PC-3 (cell line): ENCODE measurements at regions not wholly inside any gene's neighbourhood (a gene's known extent, or its start where the extent isn't known, plus 50 kb on each side); places are given as distances from the start of the nearest gene placed in this dataset.

Source experiments
- ATAC-seq: fragments of 200-7000 bp; cut with Tn5 transposase; 2 replicates; pipeline ENCODE4 v1.9.1; 2020; ENCODE audit warnings: mild to moderate bottlenecking, moderate library complexity
- BruUV-seq: library from RNA; stranded (reverse); fragments of 400-500 nt; replicated peaks from 2 replicates; lab custom pipeline; 2021; lab: Mats Ljungman, UMichigan
- CTCF ChIA-PET: fragments of 300-600 bp; sonication (Branson Sonifier 250); formaldehyde crosslinking; loops from one replicate; lab custom pipeline; 2022; ENCODE audit warnings: antibody characterized with exemption; lab: Charles Lee
- POLR2A ChIA-PET: fragments of 300-600 bp; sonication (Branson Sonifier 250); formaldehyde crosslinking; loops from one replicate; lab custom pipeline; 2022; ENCODE audit warnings: antibody characterized with exemption; ENCODE audit not compliant: unreplicated experiment; lab: Charles Lee
- DNase-seq: peaks from one replicate; pipeline ENCODE4 v3.0.0-alpha.2; 2015
- H2AFZ ChIP-seq: fragments of 300-600 bp; sonication (generic); 2 replicates; pipeline ENCODE4 v1.6.0; 2016; ENCODE audit warnings: antibody characterized with exemption, low read length
- H3F3A ChIP-seq: fragments of 300-600 bp; sonication (generic); one replicate; pipeline ENCODE4 v1.6.0; 2017; ENCODE audit warnings: antibody characterized with exemption, low read length, control low read depth, mild to moderate bottlenecking; ENCODE audit not compliant: unreplicated experiment
- H3K27ac ChIP-seq: fragments of 300-600 bp; sonication (generic); 2 replicates; pipeline ENCODE4 v1.5.1; 2016; ENCODE audit warnings: mild to moderate bottlenecking, low read length
- H3K27me3 ChIP-seq: fragments of 300-600 bp; sonication (generic); 2 replicates; pipeline ENCODE4 v1.6.1; 2016; ENCODE audit warnings: low read length, mixed read lengths
- H3K36me3 ChIP-seq: fragments of 300-600 bp; sonication (generic); 2 replicates; pipeline ENCODE4 v1.6.1; 2016; ENCODE audit warnings: low read depth, mixed run types, low read length, mixed read lengths
- H3K4me1 ChIP-seq: fragments of 300-600 bp; sonication (generic); 2 replicates; pipeline ENCODE4 v1.5.1; 2016; ENCODE audit warnings: low read length; ENCODE audit not compliant: insufficient read depth
- H3K4me2 ChIP-seq: fragments of 300-600 bp; sonication (generic); 2 replicates; pipeline ENCODE4 v1.6.0; 2016; ENCODE audit warnings: low read length
- H3K4me3 ChIP-seq: fragments of 300-600 bp; sonication (generic); 2 replicates; pipeline ENCODE4 v1.5.1; 2016; ENCODE audit warnings: mild to moderate bottlenecking, low read length, mixed read lengths
- H3K79me2 ChIP-seq: fragments of 300-600 bp; sonication (generic); 2 replicates; pipeline ENCODE4 v1.6.1; 2017; ENCODE audit warnings: low read length, mixed read lengths
- H3K9ac ChIP-seq: fragments of 300-600 bp; sonication (generic); 2 replicates; pipeline ENCODE4 v1.6.0; 2016; ENCODE audit warnings: mild to moderate bottlenecking, low read length
- H3K9me2 ChIP-seq: fragments of 300-600 bp; sonication (generic); replicated peaks from 2 replicates; pipeline ENCODE4 v1.6.1; 2016; ENCODE audit warnings: mixed run types, low read length, mixed read lengths
- H3K9me3 ChIP-seq: fragments of 300-600 bp; sonication (generic); 2 replicates; pipeline ENCODE4 v1.6.1; 2016; ENCODE audit warnings: low read length, mixed read lengths
- H4K20me1 ChIP-seq: fragments of 300-600 bp; sonication (generic); 2 replicates; pipeline ENCODE4 v1.6.1; 2016; ENCODE audit warnings: low read length, mixed read lengths
- EZH2 ChIP-seq: fragments of 300-600 bp; sonication (generic); IDR thresholded peaks from one replicate; pipeline ENCODE4 v1.6.1; 2017; ENCODE audit warnings: antibody characterized with exemption, mild to moderate bottlenecking, low read length; ENCODE audit not compliant: unreplicated experiment
- EZH2phosphoT487 ChIP-seq: fragments of 300-600 bp; sonication (generic); IDR thresholded peaks from 2 replicates; pipeline ENCODE4 v1.6.1; 2018; ENCODE audit warnings: mild to moderate bottlenecking, antibody characterized with exemption, low read length, borderline replicate concordance
- intact Hi-C: fragments of 100-400 bp; cut with micrococcal nuclease; formaldehyde crosslinking; loops from 2 replicates; pipeline ENCODE4 v1.9.0; 2023
- TF ChIP-seq, protein P1 (sequence below): fragments of 300-600 bp; sonication (generic); conservative IDR thresholded peaks from 2 replicates; pipeline ENCODE4 v1.5.1; 2017; ENCODE audit warnings: antibody characterized with exemption, low read depth, mild to moderate bottlenecking, low read length

DNA sequence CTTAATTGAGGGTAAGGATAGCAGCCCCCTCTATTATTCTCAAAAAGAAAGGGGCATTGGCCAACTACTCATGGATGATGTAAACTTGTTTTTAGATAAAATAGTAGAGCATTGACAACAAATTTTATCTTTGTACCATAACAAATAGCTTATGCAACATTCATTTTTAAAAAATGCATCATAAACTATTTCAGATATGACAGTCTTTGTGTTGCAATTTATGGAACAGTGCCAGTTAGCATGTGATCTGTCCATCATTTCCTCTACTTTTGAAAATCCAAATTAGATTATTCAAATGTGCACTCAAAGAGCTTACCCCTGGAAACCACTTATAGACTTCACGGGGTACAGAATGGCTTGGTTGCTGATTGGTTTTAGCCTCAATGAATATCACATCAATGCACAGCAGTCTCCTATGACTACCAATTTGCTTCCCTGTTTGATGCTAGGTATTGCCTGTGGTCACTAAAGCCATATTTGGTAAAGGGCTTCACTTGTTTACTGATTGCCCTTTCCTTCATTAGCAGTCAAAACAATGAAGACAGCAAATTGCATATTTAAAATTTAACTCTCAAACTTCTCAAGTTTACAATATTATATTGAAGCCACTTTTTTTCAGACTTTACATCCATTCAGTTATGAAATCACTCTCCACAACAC is 274.9 kb upstream of the MGAT4C start:
- no peak for TF ChIP-seq EZH2
- TF ChIP-seq, protein P1, sequence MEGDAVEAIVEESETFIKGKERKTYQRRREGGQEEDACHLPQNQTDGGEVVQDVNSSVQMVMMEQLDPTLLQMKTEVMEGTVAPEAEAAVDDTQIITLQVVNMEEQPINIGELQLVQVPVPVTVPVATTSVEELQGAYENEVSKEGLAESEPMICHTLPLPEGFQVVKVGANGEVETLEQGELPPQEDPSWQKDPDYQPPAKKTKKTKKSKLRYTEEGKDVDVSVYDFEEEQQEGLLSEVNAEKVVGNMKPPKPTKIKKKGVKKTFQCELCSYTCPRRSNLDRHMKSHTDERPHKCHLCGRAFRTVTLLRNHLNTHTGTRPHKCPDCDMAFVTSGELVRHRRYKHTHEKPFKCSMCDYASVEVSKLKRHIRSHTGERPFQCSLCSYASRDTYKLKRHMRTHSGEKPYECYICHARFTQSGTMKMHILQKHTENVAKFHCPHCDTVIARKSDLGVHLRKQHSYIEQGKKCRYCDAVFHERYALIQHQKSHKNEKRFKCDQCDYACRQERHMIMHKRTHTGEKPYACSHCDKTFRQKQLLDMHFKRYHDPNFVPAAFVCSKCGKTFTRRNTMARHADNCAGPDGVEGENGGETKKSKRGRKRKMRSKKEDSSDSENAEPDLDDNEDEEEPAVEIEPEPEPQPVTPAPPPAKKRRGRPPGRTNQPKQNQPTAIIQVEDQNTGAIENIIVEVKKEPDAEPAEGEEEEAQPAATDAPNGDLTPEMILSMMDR = no peak
- no peak for TF ChIP-seq EZH2phosphoT487
- CTCF ChIA-PET = no interaction called here
- no peak overlapping the region for H2AFZ ChIP-seq
- DNase-seq (no peak), ATAC-seq (no peak)
- H3K9me2 ChIP-seq = no peaks in the 10 kb centered on the region
- no peaks in the 10 kb centered on the region for H4K20me1 ChIP-seq
- no peaks in the 10 kb centered on the region for H3F3A ChIP-seq
- H3K79me2 ChIP-seq = no peaks in the 10 kb centered on the region
- POLR2A ChIA-PET = no interaction called here
- no peak overlapping the region for H3K4me3 ChIP-seq
- H3K27ac ChIP-seq = no peak overlapping the region
- H3K4me1 ChIP-seq = no peaks in the 10 kb centered on the region
- no peaks in the 10 kb centered on the region for H3K9me3 ChIP-seq
- no peaks in the 10 kb centered on the region for H3K36me3 ChIP-seq
- no peak overlapping the region for H3K4me2 ChIP-seq
- no TSS peak for BruUV-seq
- no peak overlapping the region for H3K9ac ChIP-seq
- intact Hi-C loops = no loop called here
- H3K27me3 ChIP-seq = no peaks in the 10 kb centered on the region

DNA sequence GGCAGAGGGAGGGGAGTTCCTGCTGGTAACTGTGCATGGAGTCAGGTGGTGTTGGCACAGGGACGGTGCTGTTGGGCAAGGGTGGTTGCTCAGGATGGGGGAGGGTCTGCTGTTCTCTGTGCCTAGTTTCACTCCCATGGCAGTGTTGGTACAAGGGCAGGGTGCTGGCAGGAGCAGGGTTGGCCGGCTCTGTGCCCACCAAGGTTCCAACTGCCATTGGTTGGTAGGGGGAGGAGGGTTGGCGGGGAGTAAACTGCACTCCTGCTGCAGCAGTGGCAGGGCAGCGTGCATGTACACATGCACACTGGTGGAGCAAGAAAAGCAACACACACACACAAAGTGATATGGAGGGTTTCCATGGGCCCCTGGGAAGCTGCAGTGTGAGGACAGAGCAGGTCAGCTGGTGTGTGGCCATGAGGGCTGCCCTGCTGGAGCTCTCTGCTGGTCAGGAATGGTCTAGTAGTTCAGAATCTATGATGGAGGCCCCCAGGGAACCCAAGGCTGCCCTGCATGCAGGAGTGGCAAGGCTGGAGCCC is 269.9 kb upstream of the MGAT4C start:
- Histone ChIP-seq H3K4me2 (no peak overlapping the region), H3K9me3 (0 out of 2 replicates have a peak, but pooled peaks cover 3% of the 10 kb centered on the region), H2AFZ (no peak overlapping the region), H3K27me3 (no peaks in the 10 kb centered on the region), H3K79me2 (no peaks in the 10 kb centered on the region), H4K20me1 (no peaks in the 10 kb centered on the region), H3K4me3 (no peak overlapping the region), H3K27ac (no peak overlapping the region), H3K36me3 (no peaks in the 10 kb centered on the region), H3K9me2 (no peaks in the 10 kb centered on the region), H3K9ac (no peak overlapping the region), H3F3A (no peaks in the 10 kb centered on the region), H3K4me1 (no peaks in the 10 kb centered on the region)
- ChIA-PET CTCF (no interaction called here), POLR2A (interaction anchor here (0.7 kb wide), 1 partner anchor 18 kb away, joined by 3 read pairs; no protein-coding TSS in a partner anchor)
- no TSS peak for BruUV-seq
- ATAC-seq (no peak), DNase-seq (no peak)
- intact Hi-C loops = no loop called here
- TF ChIP-seq EZH2 (no peak), EZH2phosphoT487 (no peak)
- TF ChIP-seq, protein P1 = no peak

DNA sequence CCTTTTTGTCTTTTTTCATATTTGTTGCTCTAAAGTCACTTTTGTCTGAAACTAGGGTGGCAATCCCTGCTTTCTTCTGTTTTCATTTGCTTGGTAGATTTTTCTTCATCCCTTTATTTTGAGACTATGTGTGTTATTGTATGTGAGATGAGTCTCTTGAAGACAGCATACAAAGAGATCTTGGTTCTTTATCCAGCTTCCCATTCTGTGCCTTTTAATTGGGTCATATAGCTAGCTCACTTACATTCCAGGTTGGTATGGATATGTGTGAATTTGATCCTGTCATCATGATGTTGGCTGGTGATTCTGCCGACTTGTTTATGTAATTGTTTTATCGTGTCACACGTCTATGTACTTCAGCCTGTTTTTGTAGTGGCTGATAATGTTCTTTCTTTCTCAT is 267.7 kb upstream of the MGAT4C start:
- no peak overlapping the region for H3K9ac ChIP-seq
- no peak overlapping the region for H3K4me2 ChIP-seq
- no peak overlapping the region for H2AFZ ChIP-seq
- intact Hi-C loops = no loop called here
- BruUV-seq = no TSS peak
- no peak for DNase-seq
- 0 out of 2 replicates have a peak, but pooled peaks cover 3% of the 10 kb centered on the region for H3K9me3 ChIP-seq
- no peaks in the 10 kb centered on the region for H3K27me3 ChIP-seq
- H3K79me2 ChIP-seq = no peaks in the 10 kb centered on the region
- H3K36me3 ChIP-seq = no peaks in the 10 kb centered on the region
- no peak overlapping the region for H3K27ac ChIP-seq
- no peaks in the 10 kb centered on the region for H4K20me1 ChIP-seq
- no peak for ATAC-seq
- ChIA-PET POLR2A (no interaction called here), CTCF (no interaction called here)
- H3F3A ChIP-seq = no peaks in the 10 kb centered on the region
- no peak overlapping the region for H3K4me3 ChIP-seq
- H3K4me1 ChIP-seq = no peaks in the 10 kb centered on the region
- H3K9me2 ChIP-seq = no peaks in the 10 kb centered on the region
- TF ChIP-seq, protein P1 = no peak
- no peak for TF ChIP-seq EZH2phosphoT487
- TF ChIP-seq EZH2 = no peak
